K562 (cell line): ENCODE measurements at regions not wholly inside any gene's neighbourhood (a gene's known extent, or its start where the extent isn't known, plus 50 kb on each side); places are given as distances from the start of the nearest gene placed in this dataset.

ENCODE experiments used
- ATAC-seq: fragments of 200-7000 bp; cut with Tn5 transposase; 3 replicates; pipeline ENCODE4 v1.9.1; 2020; ENCODE audit warnings: moderate library complexity
- BruUV-seq: library from RNA; stranded (reverse); fragments of 400-500 nt; replicated peaks from 2 replicates; lab custom pipeline; 2021; lab: Mats Ljungman, UMichigan
- CTCF ChIA-PET: fragments of 300-600 bp; formaldehyde crosslinking; extraction: SDS; loops from one replicate; lab custom pipeline; 2021; ENCODE audit warnings: low intra/inter-chr PET ratio; lab: Yijun Ruan, JAX
- POLR2A ChIA-PET: fragments of 300-600, 350-650 bp; sonication (Branson Sonifier 250); formaldehyde crosslinking; extraction: SDS; loops from one replicate; lab custom pipeline; 2021; ENCODE audit warnings: antibody characterized with exemption, inconsistent platforms; lab: Yijun Ruan, JAX
- DNase-seq, 4 experiments: peaks; one replicate each; pipeline versions ENCODE4 v3.0.0 to v3.0.0-alpha.2; 2011 to 2018; ENCODE audit warnings: low spot score in 3 of 4, mixed read lengths in 3 of 4; ENCODE audit errors: extremely low read depth in 1 of 4
- FAIRE-seq: peaks from 2 replicates; lab custom pipeline; 2011; peaks lifted over from hg19 to GRCh38; lab: Jason Lieb, UNC
- H2AFZ ChIP-seq: 2 replicates; pipeline ENCODE4 v1.6.0; 2011; ENCODE audit warnings: low read depth, low read length, control low read depth, inconsistent platforms
- H3K27ac ChIP-seq: fragments of 200-600 bp; 3 replicates; pipeline ENCODE4 v1.8.0; 2011; ENCODE audit warnings: low read depth, mild to moderate bottlenecking, control low read depth, inconsistent platforms, low read length, moderate library complexity, mixed read lengths; ENCODE audit errors: extremely low read depth
- H3K27me3 ChIP-seq, 2 experiments: fragments of 300-600 bp in 1 of 2; 2 replicates in 1 of 2; 3 replicates in 1 of 2; pipeline versions ENCODE4 v1.6.0 to v1.8.0; 2011; ENCODE audit warnings: inconsistent platforms in 2 of 2, low read length in 2 of 2, mild to moderate bottlenecking in 1 of 2, mixed read lengths in 1 of 2, moderate library complexity in 1 of 2; ENCODE audit not compliant: control insufficient read depth in 2 of 2, insufficient read depth in 2 of 2
- H3K36me3 ChIP-seq: fragments of 300-600 bp; 3 replicates; pipeline ENCODE4 v1.8.0; 2011; ENCODE audit warnings: mild to moderate bottlenecking, low read length, inconsistent platforms; ENCODE audit not compliant: control insufficient read depth, insufficient read depth
- H3K4me1 ChIP-seq, 2 experiments: fragments of 200-600 bp in 1 of 2; replicated peaks in 1 of 2; 2 replicates in 1 of 2; 3 replicates in 1 of 2; pipeline versions ENCODE4 v1.5.1 to v1.8.0; 2011; ENCODE audit warnings: inconsistent platforms in 2 of 2, low read length in 2 of 2, mild to moderate bottlenecking in 1 of 2, mixed read lengths in 1 of 2, moderate library complexity in 1 of 2; ENCODE audit not compliant: control insufficient read depth in 2 of 2, insufficient read depth in 2 of 2
- H3K4me2 ChIP-seq: 2 replicates; pipeline ENCODE4 v1.6.1; 2011; ENCODE audit warnings: low read length, control low read depth, inconsistent platforms, mixed read lengths; ENCODE audit not compliant: insufficient read depth
- H3K4me3 ChIP-seq: fragments of 200-600 bp; sonication (generic), shearing (Covaris generic); 2 replicates; pipeline ENCODE4 v1.5.1; 2016; ENCODE audit warnings: control low read depth, inconsistent platforms
- H3K79me2 ChIP-seq: fragments of 200-600 bp; 3 replicates; pipeline ENCODE4 v1.8.0; 2011; ENCODE audit warnings: low read length, inconsistent platforms; ENCODE audit not compliant: control insufficient read depth, insufficient read depth
- H3K9ac ChIP-seq, 2 experiments: 2 replicates each; pipeline versions ENCODE4 v1.6.0 to v1.6.1; 2011; ENCODE audit warnings: low read depth in 2 of 2, low read length in 2 of 2, control low read depth in 1 of 2, inconsistent platforms in 1 of 2, mild to moderate bottlenecking in 1 of 2, mixed read lengths in 1 of 2; ENCODE audit not compliant: insufficient read depth in 1 of 2
- H3K9me1 ChIP-seq: one replicate; pipeline ENCODE4 v1.6.0; 2011; ENCODE audit warnings: inconsistent platforms, mild to moderate bottlenecking, low read length, moderate library complexity; ENCODE audit not compliant: control insufficient read depth, insufficient read depth
- H3K9me3 ChIP-seq: replicated peaks from 2 replicates; pipeline ENCODE4 v1.5.1; 2011; ENCODE audit warnings: low read depth, low read length, inconsistent platforms; ENCODE audit not compliant: control insufficient read depth, insufficient read depth
- H4K20me1 ChIP-seq: replicated peaks from 2 replicates; pipeline ENCODE4 v1.6.1; 2011; ENCODE audit warnings: low read length, inconsistent platforms, mixed read lengths; ENCODE audit not compliant: control insufficient read depth, insufficient read depth
- CAMTA2 ChIP-seq: fragments of 250-450 bp; sonication (Bioruptor Pico); conservative IDR thresholded peaks from 2 replicates; pipeline ENCODE4 v1.5.1; 2022
- ETS2 ChIP-seq: IDR thresholded peaks from 2 replicates; pipeline ENCODE4 v1.6.1; 2016; ENCODE audit warnings: borderline replicate concordance, missing genetic modification characterization, mild to moderate bottlenecking, moderate library complexity, missing compliant biosample characterization; ENCODE audit not compliant: poor library complexity, severe bottlenecking
- ILK ChIP-seq: fragments of 450-650 bp; IDR thresholded peaks from 2 replicates; pipeline ENCODE4 v1.6.1; 2016; ENCODE audit warnings: missing genetic modification characterization, low read depth, mild to moderate bottlenecking, missing compliant biosample characterization, moderate library complexity, borderline replicate concordance
- KDM5B ChIP-seq: fragments of 200-600 bp; sonication (generic); IDR thresholded peaks from 2 replicates; pipeline ENCODE4 v1.6.1; 2012; ENCODE audit warnings: low read depth, mild to moderate bottlenecking, moderate library complexity, low read length, control low read depth, inconsistent platforms; ENCODE audit not compliant: insufficient replicate concordance
- NCOA6 ChIP-seq: fragments of 450-650 bp; IDR thresholded peaks from 2 replicates; pipeline ENCODE4 v1.6.1; 2017; ENCODE audit warnings: mild to moderate bottlenecking
- NEUROD1 ChIP-seq: fragments of 150-350 bp; IDR thresholded peaks from 2 replicates; pipeline ENCODE4 v1.6.1; 2014; ENCODE audit warnings: borderline replicate concordance, low read length, low read depth; ENCODE audit not compliant: partially characterized antibody
- PHF20 ChIP-seq: fragments of 450-650 bp; IDR thresholded peaks from 2 replicates; pipeline ENCODE4 v1.6.1; 2018; ENCODE audit not compliant: partially characterized antibody
- POLR2AphosphoS5 ChIP-seq: IDR thresholded peaks from 2 replicates; pipeline ENCODE4 v1.6.1; 2011; ENCODE audit warnings: mild to moderate bottlenecking, low read depth, low read length, moderate library complexity; ENCODE audit not compliant: control insufficient read depth, insufficient read depth
- TGIF2 ChIP-seq: sonication (generic); formaldehyde crosslinking; IDR thresholded peaks from 2 replicates; pipeline ENCODE4 v1.8.1; 2022; ENCODE audit warnings: mild to moderate bottlenecking, missing genetic modification reagents, moderate library complexity
- ZKSCAN1 ChIP-seq: fragments of 150-350 bp; IDR thresholded peaks from 2 replicates; pipeline ENCODE4 v1.6.1; 2016; ENCODE audit warnings: low read depth, low read length
- ZNF124 ChIP-seq: sonication (generic); formaldehyde crosslinking; IDR thresholded peaks from 2 replicates; pipeline ENCODE4 v1.8.1; 2022; ENCODE audit warnings: missing genetic modification reagents
- in situ Hi-C: fragments of 300-500 bp; cut with MboI; formaldehyde crosslinking; loops from 4 replicates; pipeline ENCODE4 v1.15.0; 2018; ENCODE audit warnings: inconsistent platforms, mixed read lengths
- intact Hi-C: fragments of 100-400 bp; cut with micrococcal nuclease; formaldehyde crosslinking; loops from 2 replicates; pipeline ENCODE4 v1.14.2; 2022
- TF ChIP-seq, protein P1 (sequence below): fragments of 450-650 bp; IDR thresholded peaks from 2 replicates; pipeline ENCODE4 v1.6.1; 2017; ENCODE audit warnings: antibody characterized with exemption, mild to moderate bottlenecking
- TF ChIP-seq, protein P2 (sequence below): fragments of 250-450 bp; sonication (Bioruptor Pico); IDR thresholded peaks from 2 replicates; pipeline ENCODE4 v1.5.0; 2021
- TF ChIP-seq, protein P3 (sequence below): fragments of 450-650 bp; conservative IDR thresholded peaks from 2 replicates; pipeline ENCODE4 v1.6.1; 2016; ENCODE audit warnings: missing genetic modification characterization, low read depth, mild to moderate bottlenecking, control low read depth, missing compliant biosample characterization

DNA sequence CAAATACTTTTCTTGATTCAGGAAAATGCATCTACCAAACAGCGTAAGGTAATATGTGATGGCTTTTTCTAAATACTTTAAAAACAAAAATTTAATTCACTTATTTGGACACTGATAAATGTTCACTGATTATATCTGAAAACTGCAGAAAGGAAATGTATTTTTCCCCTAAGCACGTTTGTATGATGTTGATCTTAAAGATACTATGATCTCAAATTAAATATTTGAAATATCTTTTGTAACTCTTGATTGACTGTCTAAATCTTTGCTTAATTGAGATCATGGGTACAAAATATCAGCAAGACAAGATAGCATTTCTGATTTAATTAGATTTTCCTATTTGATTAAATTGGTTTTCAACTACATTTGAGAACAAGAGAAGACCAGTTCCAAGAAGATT, 281.0 kb upstream of the UGT8 start (continued):
- TF ChIP-seq, protein P1, sequence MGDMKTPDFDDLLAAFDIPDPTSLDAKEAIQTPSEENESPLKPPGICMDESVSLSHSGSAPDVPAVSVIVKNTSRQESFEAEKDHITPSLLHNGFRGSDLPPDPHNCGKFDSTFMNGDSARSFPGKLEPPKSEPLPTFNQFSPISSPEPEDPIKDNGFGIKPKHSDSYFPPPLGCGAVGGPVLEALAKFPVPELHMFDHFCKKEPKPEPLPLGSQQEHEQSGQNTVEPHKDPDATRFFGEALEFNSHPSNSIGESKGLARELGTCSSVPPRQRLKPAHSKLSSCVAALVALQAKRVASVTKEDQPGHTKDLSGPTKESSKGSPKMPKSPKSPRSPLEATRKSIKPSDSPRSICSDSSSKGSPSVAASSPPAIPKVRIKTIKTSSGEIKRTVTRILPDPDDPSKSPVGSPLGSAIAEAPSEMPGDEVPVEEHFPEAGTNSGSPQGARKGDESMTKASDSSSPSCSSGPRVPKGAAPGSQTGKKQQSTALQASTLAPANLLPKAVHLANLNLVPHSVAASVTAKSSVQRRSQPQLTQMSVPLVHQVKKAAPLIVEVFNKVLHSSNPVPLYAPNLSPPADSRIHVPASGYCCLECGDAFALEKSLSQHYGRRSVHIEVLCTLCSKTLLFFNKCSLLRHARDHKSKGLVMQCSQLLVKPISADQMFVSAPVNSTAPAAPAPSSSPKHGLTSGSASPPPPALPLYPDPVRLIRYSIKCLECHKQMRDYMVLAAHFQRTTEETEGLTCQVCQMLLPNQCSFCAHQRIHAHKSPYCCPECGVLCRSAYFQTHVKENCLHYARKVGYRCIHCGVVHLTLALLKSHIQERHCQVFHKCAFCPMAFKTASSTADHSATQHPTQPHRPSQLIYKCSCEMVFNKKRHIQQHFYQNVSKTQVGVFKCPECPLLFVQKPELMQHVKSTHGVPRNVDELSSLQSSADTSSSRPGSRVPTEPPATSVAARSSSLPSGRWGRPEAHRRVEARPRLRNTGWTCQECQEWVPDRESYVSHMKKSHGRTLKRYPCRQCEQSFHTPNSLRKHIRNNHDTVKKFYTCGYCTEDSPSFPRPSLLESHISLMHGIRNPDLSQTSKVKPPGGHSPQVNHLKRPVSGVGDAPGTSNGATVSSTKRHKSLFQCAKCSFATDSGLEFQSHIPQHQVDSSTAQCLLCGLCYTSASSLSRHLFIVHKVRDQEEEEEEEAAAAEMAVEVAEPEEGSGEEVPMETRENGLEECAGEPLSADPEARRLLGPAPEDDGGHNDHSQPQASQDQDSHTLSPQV: no peak
- TF ChIP-seq, protein P2, sequence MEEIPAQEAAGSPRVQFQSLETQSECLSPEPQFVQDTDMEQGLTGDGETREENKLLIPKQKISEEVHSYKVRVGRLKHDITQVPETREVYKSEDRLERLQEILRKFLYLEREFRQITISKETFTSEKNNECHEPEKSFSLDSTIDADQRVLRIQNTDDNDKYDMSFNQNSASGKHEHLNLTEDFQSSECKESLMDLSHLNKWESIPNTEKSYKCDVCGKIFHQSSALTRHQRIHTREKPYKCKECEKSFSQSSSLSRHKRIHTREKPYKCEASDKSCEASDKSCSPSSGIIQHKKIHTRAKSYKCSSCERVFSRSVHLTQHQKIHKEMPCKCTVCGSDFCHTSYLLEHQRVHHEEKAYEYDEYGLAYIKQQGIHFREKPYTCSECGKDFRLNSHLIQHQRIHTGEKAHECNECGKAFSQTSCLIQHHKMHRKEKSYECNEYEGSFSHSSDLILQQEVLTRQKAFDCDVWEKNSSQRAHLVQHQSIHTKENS (CRISPR knock-in tag): no peak
- TF ChIP-seq TGIF2 (CRISPR knock-in tag): no peak

DNA sequence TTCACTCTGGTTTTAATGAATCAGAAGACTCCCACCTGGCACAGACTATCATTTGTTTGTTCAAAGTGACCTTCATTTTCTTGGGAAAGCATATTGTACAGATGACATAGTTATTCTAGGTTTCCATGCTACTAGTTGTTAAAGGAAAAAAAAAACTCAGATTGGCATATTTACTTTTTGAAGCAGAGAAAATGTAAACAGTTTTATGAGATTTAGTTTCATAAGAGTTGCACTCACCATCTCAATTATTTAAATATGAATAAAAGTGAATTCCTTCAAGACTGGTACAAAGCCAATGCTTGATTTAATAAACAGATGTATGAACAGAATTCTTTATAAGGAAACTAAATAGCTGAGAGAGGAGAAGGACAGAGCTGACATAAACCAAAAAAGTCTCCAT, 280.3 kb upstream of the UGT8 start:
- Histone ChIP-seq H3K36me3 (no peaks in the 10 kb centered on the region), H2AFZ (no peak overlapping the region), H3K9me1 (no peaks in the 10 kb centered on the region), H4K20me1 (no peaks in the 10 kb centered on the region), H3K79me2 (no peaks in the 10 kb centered on the region), H3K27ac (no peak overlapping the region), H3K4me2 (no peak overlapping the region), H3K9me3 (no peaks in the 10 kb centered on the region), H3K4me1 (no peaks in the 10 kb centered on the region), H3K9ac (no peak overlapping the region), H3K27me3 (no peaks in the 10 kb centered on the region), H3K4me3 (no peak overlapping the region)
- ChIA-PET POLR2A (no interaction called here), CTCF (no interaction called here)
- in situ Hi-C loops: no loop called here
- DNase-seq: no peak
- no TSS peak for BruUV-seq
- intact Hi-C loops: no loop called here
- no peak for FAIRE-seq
- no peak for ATAC-seq
- TF ChIP-seq, protein P3, sequence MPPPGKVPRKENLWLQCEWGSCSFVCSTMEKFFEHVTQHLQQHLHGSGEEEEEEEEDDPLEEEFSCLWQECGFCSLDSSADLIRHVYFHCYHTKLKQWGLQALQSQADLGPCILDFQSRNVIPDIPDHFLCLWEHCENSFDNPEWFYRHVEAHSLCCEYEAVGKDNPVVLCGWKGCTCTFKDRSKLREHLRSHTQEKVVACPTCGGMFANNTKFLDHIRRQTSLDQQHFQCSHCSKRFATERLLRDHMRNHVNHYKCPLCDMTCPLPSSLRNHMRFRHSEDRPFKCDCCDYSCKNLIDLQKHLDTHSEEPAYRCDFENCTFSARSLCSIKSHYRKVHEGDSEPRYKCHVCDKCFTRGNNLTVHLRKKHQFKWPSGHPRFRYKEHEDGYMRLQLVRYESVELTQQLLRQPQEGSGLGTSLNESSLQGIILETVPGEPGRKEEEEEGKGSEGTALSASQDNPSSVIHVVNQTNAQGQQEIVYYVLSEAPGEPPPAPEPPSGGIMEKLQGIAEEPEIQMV (tag): no peak
- TF ChIP-seq ZKSCAN1 (no peak), ETS2 (tag) (no peak), ZNF124 (CRISPR knock-in tag) (no peak), POLR2AphosphoS5 (no peak), ILK (tag) (no peak), PHF20 (no peak), CAMTA2 (CRISPR knock-in tag) (no peak), NCOA6 (no peak), NEUROD1 (no peak), KDM5B (no peak)
